Gastrocnemius medialis (tissue), 4 donors: ENCODE measurements at regions not wholly inside any gene's neighbourhood (a gene's known extent, or its start where the extent isn't known, plus 50 kb on each side); places are given as distances from the start of the nearest gene placed in this dataset.

Experiments
- ATAC-seq, 2 donors: fragments of 150-250 bp; one replicate each; pipeline ENCODE4 v1.9.1; 2016
- DNase-seq, 2 donors: peaks; one replicate each; pipeline ENCODE4 v3.0.0-alpha.2; 2019
- H3K27ac ChIP-seq, 4 donors: fragments of 200-600 bp; sonication (generic); 1 replicate in 1 of 4; 2 replicates in 3 of 4; pipeline ENCODE4 v1.5.1; 2016 to 2018; ENCODE audit warnings: mild to moderate bottlenecking in 2 of 4, moderate library complexity in 1 of 4
- H3K27me3 ChIP-seq, 3 donors: fragments of 200-600 bp; sonication (generic) in 2 of 3; 1 replicate in 1 of 3; 2 replicates in 2 of 3; pipeline versions ENCODE4 v1.5.1 to v1.6.0; 2016 to 2019; ENCODE audit warnings: mild to moderate bottlenecking in 1 of 3, moderate library complexity in 1 of 3
- H3K36me3 ChIP-seq, 2 donors: fragments of 200-600 bp; sonication (generic) in 1 of 2; one replicate each; pipeline ENCODE4 v1.5.1; 2017 to 2018
- H3K4me1 ChIP-seq, 2 donors: fragments of 200-600 bp; sonication (generic) in 1 of 2; one replicate each; pipeline ENCODE4 v1.5.1; 2016 to 2017; ENCODE audit warnings: mild to moderate bottlenecking in 2 of 2
- H3K4me3 ChIP-seq, 4 donors: fragments of 200-600 bp; sonication (generic) in 3 of 4; 1 replicate in 1 of 4; 2 replicates in 3 of 4; pipeline ENCODE4 v1.5.1; 2016 to 2019; ENCODE audit warnings: mild to moderate bottlenecking in 2 of 4
- H3K9me3 ChIP-seq, 3 donors: fragments of 200-600 bp; sonication (generic) in 2 of 3; 1 replicate in 1 of 3; 2 replicates in 2 of 3; pipeline ENCODE4 v1.5.1; 2016 to 2019
- CTCF ChIP-seq, 5 experiments: fragments of 450-650 bp in 3 of 5; fragments of 200-600 bp in 2 of 5; sonication (generic) in 2 of 5; IDR thresholded peaks in 4 of 5; conservative IDR thresholded peaks in 1 of 5; 1 replicate in 4 of 5; 2 replicates in 1 of 5; pipeline ENCODE4 v1.5.1; 2016 to 2019; ENCODE audit warnings: antibody characterized with exemption in 5 of 5, mild to moderate bottlenecking in 3 of 5, moderate library complexity in 3 of 5
- POLR2A ChIP-seq, 2 donors: fragments of 450-650 bp; IDR thresholded peaks; one replicate each; pipeline ENCODE4 v1.6.1; 2017; ENCODE audit warnings: antibody characterized with exemption in 2 of 2, mild to moderate bottlenecking in 2 of 2, moderate library complexity in 2 of 2
- in situ Hi-C, 4 donors: fragments of 200-750 bp; cut with MboI; loops; one replicate each; pipeline versions ENCODE4 v1.15.0 to v1.8.0; 2017; ENCODE audit warnings: low sequenced_read_pairs in 4 of 4
- intact Hi-C: fragments of 100-400 bp; cut with DNase I; formaldehyde crosslinking; loops from one replicate; pipeline ENCODE4 v1.15.1; 2023; ENCODE audit warnings: low total_unique reads

- peaks cover 0 to 9% of the 10 kb centered on the region in 2 donors for H3K4me1 ChIP-seq
- H3K4me3 ChIP-seq = no peak overlapping the region
- no peak overlapping the region for H3K27ac ChIP-seq
- no peak for ATAC-seq
- no peaks in the 10 kb centered on the region for H3K27me3 ChIP-seq
- TF ChIP-seq POLR2A (IDR thresholded peaks at IDR 0.05) (no peak), CTCF (IDR thresholded peaks at IDR 0.05 in 4 of 5, conservative IDR thresholded peaks at IDR 0.05 in 1 of 5) (no peak)
- DNase-seq = no peak
- H3K9me3 ChIP-seq = no peaks in the 10 kb centered on the region
- H3K36me3 ChIP-seq = no peaks in the 10 kb centered on the region
- intact Hi-C loops = no loop called here
- in situ Hi-C loops = loop anchor here in 1 of 4 donors (25.0 kb wide), 1 partner anchor 242 kb away; no protein-coding TSS in a partner anchor
These were observed 61.4 kb upstream of the LRRC55 start for GRCh38 chr11:57120192-57120965.

GRCh38 chr11:57121996-57122395 is 59.8 kb upstream of the LRRC55 start:
- Histone ChIP-seq H3K4me1 (peaks cover 0 to 9% of the 10 kb centered on the region in 2 donors), H3K4me3 (no peak overlapping the region), H3K36me3 (no peaks in the 10 kb centered on the region), H3K27me3 (no peaks in the 10 kb centered on the region), H3K9me3 (no peaks in the 10 kb centered on the region), H3K27ac (no peak overlapping the region)
- no peak for TF ChIP-seq POLR2A (IDR thresholded peaks at IDR 0.05)
- no peak for TF ChIP-seq CTCF (IDR thresholded peaks at IDR 0.05 in 4 of 5, conservative IDR thresholded peaks at IDR 0.05 in 1 of 5)
- intact Hi-C loops = no loop called here
- DNase-seq (no peak), ATAC-seq (no peak)
- in situ Hi-C loops = loop anchor here in 1 of 4 donors (25.0 kb wide), 1 partner anchor 240 kb away; no protein-coding TSS in a partner anchor

- H3K27ac ChIP-seq = no peak overlapping the region
- H3K36me3 ChIP-seq = no peaks in the 10 kb centered on the region
- DNase-seq = no peak
- no peaks in the 10 kb centered on the region for H3K27me3 ChIP-seq
- H3K4me1 ChIP-seq = peaks cover 0 to 9% of the 10 kb centered on the region in 2 donors
- intact Hi-C loops = no loop called here
- TF ChIP-seq CTCF (IDR thresholded peaks at IDR 0.05 in 4 of 5, conservative IDR thresholded peaks at IDR 0.05 in 1 of 5) (no peak), POLR2A (IDR thresholded peaks at IDR 0.05) (no peak)
- H3K9me3 ChIP-seq = no peaks in the 10 kb centered on the region
- in situ Hi-C loops = loop anchor here in 1 of 4 donors (25.0 kb wide), 1 partner anchor 239 kb away; no protein-coding TSS in a partner anchor
- no peak overlapping the region for H3K4me3 ChIP-seq
- no peak for ATAC-seq
These were observed 58.2 kb upstream of the LRRC55 start for GRCh38 chr11:57123590-57123989.

- Histone ChIP-seq H3K4me1 (peaks cover 0 to 9% of the 10 kb centered on the region in 2 donors), H3K36me3 (no peaks in the 10 kb centered on the region), H3K27me3 (no peaks in the 10 kb centered on the region), H3K9me3 (no peaks in the 10 kb centered on the region), H3K4me3 (no peak overlapping the region), H3K27ac (no peak overlapping the region)
- ATAC-seq (no peak), DNase-seq (no peak)
- TF ChIP-seq CTCF (IDR thresholded peaks at IDR 0.05 in 4 of 5, conservative IDR thresholded peaks at IDR 0.05 in 1 of 5) (no peak), POLR2A (IDR thresholded peaks at IDR 0.05) (no peak)
- intact Hi-C loops (no loop called here), in situ Hi-C loops (loop anchor here in 1 of 4 donors (25.0 kb wide), 1 partner anchor 238 kb away; no protein-coding TSS in a partner anchor)
These were observed 57.2 kb upstream of the LRRC55 start for GRCh38 chr11:57124505-57124904.
